ENCODE measurements at regions not wholly inside any gene's neighbourhood (a gene's known extent, or its start where the extent isn't known, plus 50 kb on each side); places are given as distances from the start of the nearest gene placed in this dataset.
"Not testable (repeated sequence)": the region's sequence is repeated elsewhere in the genome, so short reads cannot be mapped to it uniquely, and the experiment has no call there.

- H3K4me3 ChIP-seq (ENCODE audit: low read depth, low read length, poor library complexity, severe bottlenecking); H3K4me1 ChIP-seq (ENCODE audit: insufficient read depth, low read length, poor library complexity, severe bottlenecking); DNase-seq (ENCODE audit: low spot score); H3K9me3 ChIP-seq (ENCODE audit: low read depth, low read length, poor library complexity, severe bottlenecking); H3K27me3 ChIP-seq (replicated peaks; ENCODE audit: insufficient read depth, low read depth, low read length, poor library complexity); intact Hi-C loops (cut with micrococcal nuclease; ENCODE audit: unreplicated experiment); H3K36me3 ChIP-seq (ENCODE audit: insufficient read depth, low read length, poor library complexity, severe bottlenecking); BruUV-seq (replicated peaks); CTCF ChIA-PET; H3K27ac ChIP-seq (ENCODE audit: low read depth, low read length, poor library complexity, severe bottlenecking); POLR2A ChIA-PET (ENCODE audit: low non-redundant PET): not testable (repeated sequence)
Observed at GRCh38 chr20:26086195-26086594, 389.5 kb upstream of the ZNF337 start.

GRCh38 chr20:26073972-26074371 is 377.3 kb upstream of the ZNF337 start:
- H3K27me3 ChIP-seq (replicated peaks; ENCODE audit: insufficient read depth, low read depth, low read length, poor library complexity); BruUV-seq (replicated peaks); H3K9me3 ChIP-seq (ENCODE audit: low read depth, low read length, poor library complexity, severe bottlenecking); DNase-seq (ENCODE audit: low spot score); H3K27ac ChIP-seq (ENCODE audit: low read depth, low read length, poor library complexity, severe bottlenecking); intact Hi-C loops (cut with micrococcal nuclease; ENCODE audit: unreplicated experiment); POLR2A ChIA-PET (ENCODE audit: low non-redundant PET); H3K4me3 ChIP-seq (ENCODE audit: low read depth, low read length, poor library complexity, severe bottlenecking); H3K4me1 ChIP-seq (ENCODE audit: insufficient read depth, low read length, poor library complexity, severe bottlenecking); CTCF ChIA-PET; H3K36me3 ChIP-seq (ENCODE audit: insufficient read depth, low read length, poor library complexity, severe bottlenecking): not testable (repeated sequence)

GRCh38 chr20:26059324-26059723 is 362.7 kb upstream of the ZNF337 start:
- BruUV-seq (replicated peaks); H3K36me3 ChIP-seq (ENCODE audit: insufficient read depth, low read length, poor library complexity, severe bottlenecking); POLR2A ChIA-PET (ENCODE audit: low non-redundant PET): not testable (repeated sequence)

GRCh38 chr20:26058446-26058845 is 361.8 kb upstream of the ZNF337 start:
- DNase-seq (ENCODE audit: low spot score); intact Hi-C loops (cut with micrococcal nuclease; ENCODE audit: unreplicated experiment); POLR2A ChIA-PET (ENCODE audit: low non-redundant PET); H3K36me3 ChIP-seq (ENCODE audit: insufficient read depth, low read length, poor library complexity, severe bottlenecking); H3K9me3 ChIP-seq (ENCODE audit: low read depth, low read length, poor library complexity, severe bottlenecking); CTCF ChIA-PET; H3K27ac ChIP-seq (ENCODE audit: low read depth, low read length, poor library complexity, severe bottlenecking); H3K27me3 ChIP-seq (replicated peaks; ENCODE audit: insufficient read depth, low read depth, low read length, poor library complexity); H3K4me1 ChIP-seq (ENCODE audit: insufficient read depth, low read length, poor library complexity, severe bottlenecking); BruUV-seq (replicated peaks); H3K4me3 ChIP-seq (ENCODE audit: low read depth, low read length, poor library complexity, severe bottlenecking): not testable (repeated sequence)

More at GRCh38 chr20:26059324-26059723, 362.7 kb upstream of the ZNF337 start:
- H3K4me3 ChIP-seq (ENCODE audit: low read depth, low read length, poor library complexity, severe bottlenecking); intact Hi-C loops (cut with micrococcal nuclease; ENCODE audit: unreplicated experiment); DNase-seq (ENCODE audit: low spot score); H3K27me3 ChIP-seq (replicated peaks; ENCODE audit: insufficient read depth, low read depth, low read length, poor library complexity); H3K9me3 ChIP-seq (ENCODE audit: low read depth, low read length, poor library complexity, severe bottlenecking); H3K27ac ChIP-seq (ENCODE audit: low read depth, low read length, poor library complexity, severe bottlenecking); CTCF ChIA-PET; H3K4me1 ChIP-seq (ENCODE audit: insufficient read depth, low read length, poor library complexity, severe bottlenecking): not testable (repeated sequence)

GRCh38 chr20:26057135-26057752 is 360.6 kb upstream of the ZNF337 start:
- intact Hi-C loops (cut with micrococcal nuclease; ENCODE audit: unreplicated experiment); BruUV-seq (replicated peaks); POLR2A ChIA-PET (ENCODE audit: low non-redundant PET): not testable (repeated sequence)

GRCh38 chr20:26025792-26026191 is 329.1 kb upstream of the ZNF337 start:
- CTCF ChIA-PET; H3K27me3 ChIP-seq (replicated peaks; ENCODE audit: insufficient read depth, low read depth, low read length, poor library complexity); DNase-seq (ENCODE audit: low spot score); BruUV-seq (replicated peaks); POLR2A ChIA-PET (ENCODE audit: low non-redundant PET); H3K27ac ChIP-seq (ENCODE audit: low read depth, low read length, poor library complexity, severe bottlenecking); H3K9me3 ChIP-seq (ENCODE audit: low read depth, low read length, poor library complexity, severe bottlenecking); intact Hi-C loops (cut with micrococcal nuclease; ENCODE audit: unreplicated experiment); H3K4me1 ChIP-seq (ENCODE audit: insufficient read depth, low read length, poor library complexity, severe bottlenecking); H3K4me3 ChIP-seq (ENCODE audit: low read depth, low read length, poor library complexity, severe bottlenecking); H3K36me3 ChIP-seq (ENCODE audit: insufficient read depth, low read length, poor library complexity, severe bottlenecking): not testable (repeated sequence)

More at GRCh38 chr20:26057135-26057752, 360.6 kb upstream of the ZNF337 start:
- DNase-seq (ENCODE audit: low spot score); H3K36me3 ChIP-seq (ENCODE audit: insufficient read depth, low read length, poor library complexity, severe bottlenecking); H3K27me3 ChIP-seq (replicated peaks; ENCODE audit: insufficient read depth, low read depth, low read length, poor library complexity); H3K4me3 ChIP-seq (ENCODE audit: low read depth, low read length, poor library complexity, severe bottlenecking); H3K9me3 ChIP-seq (ENCODE audit: low read depth, low read length, poor library complexity, severe bottlenecking); CTCF ChIA-PET; H3K4me1 ChIP-seq (ENCODE audit: insufficient read depth, low read length, poor library complexity, severe bottlenecking); H3K27ac ChIP-seq (ENCODE audit: low read depth, low read length, poor library complexity, severe bottlenecking): not testable (repeated sequence)

- H3K9me3 ChIP-seq (ENCODE audit: low read depth, low read length, poor library complexity, severe bottlenecking); H3K4me3 ChIP-seq (ENCODE audit: low read depth, low read length, poor library complexity, severe bottlenecking); H3K36me3 ChIP-seq (ENCODE audit: insufficient read depth, low read length, poor library complexity, severe bottlenecking); H3K4me1 ChIP-seq (ENCODE audit: insufficient read depth, low read length, poor library complexity, severe bottlenecking); POLR2A ChIA-PET (ENCODE audit: low non-redundant PET); intact Hi-C loops (cut with micrococcal nuclease; ENCODE audit: unreplicated experiment); DNase-seq (ENCODE audit: low spot score); H3K27ac ChIP-seq (ENCODE audit: low read depth, low read length, poor library complexity, severe bottlenecking); BruUV-seq (replicated peaks); CTCF ChIA-PET; H3K27me3 ChIP-seq (replicated peaks; ENCODE audit: insufficient read depth, low read depth, low read length, poor library complexity): not testable (repeated sequence)
Observed at GRCh38 chr20:26010942-26011276, 314.3 kb upstream of the ZNF337 start.

GRCh38 chr20:26010224-26010941 is 313.7 kb upstream of the ZNF337 start:
- BruUV-seq (replicated peaks); DNase-seq (ENCODE audit: low spot score); POLR2A ChIA-PET (ENCODE audit: low non-redundant PET); H3K9me3 ChIP-seq (ENCODE audit: low read depth, low read length, poor library complexity, severe bottlenecking); CTCF ChIA-PET; H3K4me1 ChIP-seq (ENCODE audit: insufficient read depth, low read length, poor library complexity, severe bottlenecking); H3K27me3 ChIP-seq (replicated peaks; ENCODE audit: insufficient read depth, low read depth, low read length, poor library complexity); H3K36me3 ChIP-seq (ENCODE audit: insufficient read depth, low read length, poor library complexity, severe bottlenecking); intact Hi-C loops (cut with micrococcal nuclease; ENCODE audit: unreplicated experiment); H3K4me3 ChIP-seq (ENCODE audit: low read depth, low read length, poor library complexity, severe bottlenecking); H3K27ac ChIP-seq (ENCODE audit: low read depth, low read length, poor library complexity, severe bottlenecking): not testable (repeated sequence)
